ENCODE measurements at regions not wholly inside any gene's neighbourhood (a gene's known extent, or its start where the extent isn't known, plus 50 kb on each side); places are given as distances from the start of the nearest gene placed in this dataset.

DNA sequence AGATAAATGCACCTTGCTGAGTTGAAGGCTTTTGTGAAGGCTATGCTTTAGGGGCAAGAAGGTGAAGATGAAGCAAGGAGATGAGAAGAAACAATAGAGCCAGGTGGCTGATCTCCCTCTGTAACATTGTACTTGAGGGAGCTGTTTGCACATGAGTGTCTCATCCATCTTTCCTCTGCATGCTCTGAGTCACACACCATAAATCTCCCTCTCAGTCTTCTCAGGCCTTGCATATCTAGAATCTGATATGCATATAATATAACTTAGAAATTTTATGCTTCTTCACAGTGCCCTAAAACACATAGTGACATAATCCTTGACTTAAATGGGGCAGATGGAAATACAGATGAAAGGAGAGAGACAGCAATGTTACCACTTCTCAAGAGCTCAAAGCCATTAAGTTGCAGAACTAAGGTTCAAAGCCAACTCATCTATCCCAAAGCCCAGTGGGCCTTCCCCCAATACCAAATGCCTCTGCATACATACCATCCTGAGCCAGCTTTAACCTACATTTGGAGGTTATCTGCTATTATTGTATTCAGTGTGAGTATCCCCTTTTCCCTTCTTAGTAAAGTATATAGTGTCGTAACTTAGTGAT is 62.4 kb upstream of the STXBP5 start:
- DNase-seq: no peak

DNA sequence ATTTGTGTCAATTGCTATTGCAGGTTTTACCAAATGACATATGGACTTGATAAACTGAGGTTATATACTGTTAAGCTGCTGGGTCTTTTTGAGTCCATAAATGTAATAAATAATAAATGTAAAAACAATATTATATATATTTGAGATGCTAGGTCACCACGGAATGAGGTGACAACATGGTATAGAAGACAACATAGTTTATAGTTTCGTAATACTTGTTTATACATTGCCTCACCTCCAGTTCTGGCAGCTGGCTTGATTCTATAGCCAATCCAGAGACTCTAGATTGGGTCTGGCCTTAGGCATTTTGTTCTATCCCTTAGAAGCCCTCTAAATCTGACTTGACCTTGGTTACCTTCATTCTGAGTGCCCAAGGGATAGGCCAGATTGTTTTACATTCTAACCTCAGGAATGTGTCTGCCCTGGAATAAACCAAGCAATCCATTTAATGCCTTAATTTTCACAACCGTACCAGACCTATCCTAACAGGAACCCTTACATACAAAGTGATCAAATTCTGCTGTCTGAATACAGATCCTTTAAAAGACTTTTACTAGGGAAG is 61.5 kb upstream of the STXBP5 start:
- no peak for DNase-seq

DNA sequence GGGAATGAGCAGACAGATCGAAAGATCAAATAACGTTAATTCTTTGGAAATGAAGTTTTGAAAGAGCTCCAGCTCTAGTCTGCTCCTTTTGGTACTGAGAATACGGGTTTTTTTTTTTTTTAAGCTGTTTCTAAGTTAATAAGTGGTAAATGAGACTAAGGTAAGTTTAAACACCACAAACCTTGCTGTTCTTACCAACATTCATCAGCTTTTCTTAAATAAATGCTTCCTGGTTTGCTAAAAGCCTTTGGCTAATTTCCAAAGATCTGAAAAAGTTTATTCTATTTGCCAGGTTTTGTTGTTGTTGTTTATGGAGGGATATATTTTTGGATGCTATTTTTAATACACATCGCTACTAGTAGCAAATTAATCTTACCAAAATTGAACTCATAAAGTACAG is 55.1 kb upstream of the STXBP5 start:
- DNase-seq: no peak

DNA sequence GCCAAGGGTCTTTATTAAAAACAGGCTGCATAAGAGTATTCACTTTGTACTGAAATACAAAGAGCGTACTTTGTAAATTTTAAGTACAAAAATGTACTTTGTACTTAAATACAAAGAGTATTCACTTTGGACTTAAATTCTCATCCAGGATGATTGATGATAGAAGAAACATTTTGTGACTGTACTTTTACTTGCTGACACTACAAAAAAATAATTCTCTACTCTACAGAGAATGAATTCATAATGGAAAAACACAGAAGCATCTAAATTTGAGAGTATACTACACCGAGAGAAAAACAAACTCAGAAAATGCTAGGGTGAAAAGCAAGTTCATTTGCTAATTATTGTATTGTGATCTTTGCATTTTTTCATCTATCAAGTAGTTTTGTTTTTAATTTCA is 54.4 kb upstream of the STXBP5 start:
- no peak for DNase-seq

DNA sequence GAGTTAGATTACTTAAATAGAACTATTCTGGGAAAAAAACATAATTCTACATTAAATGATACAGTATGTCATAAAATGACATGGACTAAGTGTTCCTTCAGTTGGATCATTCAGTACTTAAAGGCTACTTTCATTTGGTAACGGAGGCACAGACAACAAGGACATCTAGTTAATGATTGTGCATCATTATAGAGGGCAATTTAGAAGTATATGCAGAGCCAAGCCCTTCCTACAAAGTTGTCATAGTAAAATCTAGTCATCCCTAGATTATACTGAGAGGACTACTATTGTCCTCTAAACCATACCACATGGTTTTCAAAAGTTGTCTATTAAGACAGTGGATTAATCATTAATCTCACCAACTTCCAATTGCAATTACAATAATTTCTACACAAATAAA is 53.9 kb upstream of the STXBP5 start:
- no peak for DNase-seq

Measured in stimulated activated CD4-positive, alpha-beta T cell treated with anti-CD3 and anti-CD28 coated beads, Interleukin-4, amount 100 ng/mL, for 24 hours (primary cell).